ENCODE measurements at regions not wholly inside any gene's neighbourhood (a gene's known extent, or its start where the extent isn't known, plus 50 kb on each side); places are given as distances from the start of the nearest gene placed in this dataset.
"Not testable (repeated sequence)": the region's sequence is repeated elsewhere in the genome, so short reads cannot be mapped to it uniquely, and the experiment has no call there.

DNA sequence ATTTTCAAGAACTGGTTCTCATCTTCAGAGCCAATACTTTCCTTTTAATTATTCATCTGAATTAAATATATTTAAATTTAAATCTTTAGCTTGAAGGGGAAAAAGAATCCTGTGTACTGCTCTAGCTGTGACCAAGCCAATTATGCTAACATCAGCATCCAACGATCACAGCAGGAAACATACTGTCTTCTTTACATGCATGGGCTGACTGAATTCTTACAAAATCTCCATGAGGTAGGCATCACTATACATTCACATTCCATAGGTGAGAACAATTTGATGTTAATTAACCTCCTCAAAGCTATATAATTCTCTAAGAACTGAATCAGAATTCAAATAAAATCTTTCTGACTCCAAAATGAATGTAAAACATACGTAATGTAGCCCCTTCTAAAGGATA lies 118.8 kb upstream of the MAP2 start:
- Histone ChIP-seq H3K27me3 (no peaks in the 10 kb centered on the region), H3K36me3 (no peaks in the 10 kb centered on the region), H3K4me1 (no peaks in the 10 kb centered on the region), H3K4me3 (no peak overlapping the region), H3K27ac (no peak overlapping the region), H3K9me3 (no peaks in the 10 kb centered on the region)
- no peak for DNase-seq
- intact Hi-C loops (cut with DNase I) = no loop called here
- TF ChIP-seq, protein P1, sequence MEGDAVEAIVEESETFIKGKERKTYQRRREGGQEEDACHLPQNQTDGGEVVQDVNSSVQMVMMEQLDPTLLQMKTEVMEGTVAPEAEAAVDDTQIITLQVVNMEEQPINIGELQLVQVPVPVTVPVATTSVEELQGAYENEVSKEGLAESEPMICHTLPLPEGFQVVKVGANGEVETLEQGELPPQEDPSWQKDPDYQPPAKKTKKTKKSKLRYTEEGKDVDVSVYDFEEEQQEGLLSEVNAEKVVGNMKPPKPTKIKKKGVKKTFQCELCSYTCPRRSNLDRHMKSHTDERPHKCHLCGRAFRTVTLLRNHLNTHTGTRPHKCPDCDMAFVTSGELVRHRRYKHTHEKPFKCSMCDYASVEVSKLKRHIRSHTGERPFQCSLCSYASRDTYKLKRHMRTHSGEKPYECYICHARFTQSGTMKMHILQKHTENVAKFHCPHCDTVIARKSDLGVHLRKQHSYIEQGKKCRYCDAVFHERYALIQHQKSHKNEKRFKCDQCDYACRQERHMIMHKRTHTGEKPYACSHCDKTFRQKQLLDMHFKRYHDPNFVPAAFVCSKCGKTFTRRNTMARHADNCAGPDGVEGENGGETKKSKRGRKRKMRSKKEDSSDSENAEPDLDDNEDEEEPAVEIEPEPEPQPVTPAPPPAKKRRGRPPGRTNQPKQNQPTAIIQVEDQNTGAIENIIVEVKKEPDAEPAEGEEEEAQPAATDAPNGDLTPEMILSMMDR (IDR thresholded peaks at IDR 0.05) = no peak
- ATAC-seq = no peak

DNA sequence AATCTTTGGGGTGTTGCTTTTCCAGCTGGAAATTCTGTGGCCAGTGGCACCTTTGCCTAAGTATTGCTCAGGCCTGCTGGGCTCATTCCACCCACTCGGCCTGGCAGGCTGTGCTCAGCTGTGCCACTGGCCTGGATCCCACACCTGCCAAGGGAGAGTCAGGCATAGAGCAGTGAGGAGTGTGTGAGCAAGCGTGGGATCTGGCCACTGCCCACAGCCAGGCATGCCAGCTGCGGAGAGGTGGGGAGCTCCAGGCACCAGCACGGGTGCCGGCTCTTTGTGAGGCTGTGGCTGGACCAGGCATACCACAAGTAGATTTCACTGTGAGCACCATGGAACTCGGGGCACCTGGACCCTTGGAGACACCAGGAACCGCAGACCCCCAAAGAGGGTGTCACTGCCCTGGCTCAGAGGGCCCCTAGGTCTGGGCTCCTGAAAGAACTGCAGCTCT lies 118.1 kb upstream of the MAP2 start:
- ATAC-seq = peak; percentile 38

GRCh38 chr2:209307161-209308001 lies 116.5 kb upstream of the MAP2 start:
- ATAC-seq = peak; percentile 40

More for the DNA sequence above, 118.1 kb upstream of the MAP2 start:
- intact Hi-C loops (cut with DNase I) = no loop called here
- no peaks in the 10 kb centered on the region for H3K27me3 ChIP-seq
- H3K4me3 ChIP-seq = no peak overlapping the region
- TF ChIP-seq, protein P1 (IDR thresholded peaks at IDR 0.05) = no peak
- H3K9me3 ChIP-seq = no peaks in the 10 kb centered on the region
- no peaks in the 10 kb centered on the region for H3K4me1 ChIP-seq
- no peak overlapping the region for H3K27ac ChIP-seq
- H3K36me3 ChIP-seq = no peaks in the 10 kb centered on the region
- DNase-seq = no peak

DNA sequence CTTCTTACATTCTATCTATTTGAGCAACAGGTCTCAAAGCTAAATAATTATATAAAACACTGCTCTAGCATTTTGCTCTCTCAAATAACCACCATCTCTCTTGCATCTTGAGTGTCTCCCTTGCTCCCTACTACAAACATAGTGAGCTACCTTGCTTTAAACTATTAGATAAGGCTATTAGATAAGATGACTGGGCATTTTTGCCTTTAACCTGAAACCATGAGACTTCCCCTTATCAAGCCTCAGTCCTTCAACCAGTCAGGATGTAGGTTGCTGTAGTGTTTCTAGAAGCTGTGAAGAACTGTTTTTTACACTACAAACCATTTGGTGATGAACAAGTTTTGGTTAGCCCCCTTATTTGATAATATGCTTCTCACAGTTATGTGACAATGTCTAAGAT lies 115.4 kb upstream of the MAP2 start:
- Histone ChIP-seq H3K27me3 (no peaks in the 10 kb centered on the region), H3K9me3 (no peaks in the 10 kb centered on the region), H3K4me3 (no peak overlapping the region), H3K4me1 (no peaks in the 10 kb centered on the region), H3K36me3 (no peaks in the 10 kb centered on the region), H3K27ac (no peak overlapping the region)
- intact Hi-C loops (cut with DNase I) = no loop called here
- TF ChIP-seq, protein P1 (IDR thresholded peaks at IDR 0.05) = no peak
- no peak for DNase-seq
- ATAC-seq = no peak

More at GRCh38 chr2:209307161-209308001, 116.5 kb upstream of the MAP2 start:
- Histone ChIP-seq H3K9me3 (no peaks in the 10 kb centered on the region), H3K36me3 (no peaks in the 10 kb centered on the region), H3K27ac (no peak overlapping the region), H3K27me3 (no peaks in the 10 kb centered on the region), H3K4me3 (no peak overlapping the region), H3K4me1 (no peaks in the 10 kb centered on the region)
- TF ChIP-seq, protein P1 (IDR thresholded peaks at IDR 0.05) = no peak
- intact Hi-C loops (cut with DNase I) = no loop called here
- no peak for DNase-seq

DNA sequence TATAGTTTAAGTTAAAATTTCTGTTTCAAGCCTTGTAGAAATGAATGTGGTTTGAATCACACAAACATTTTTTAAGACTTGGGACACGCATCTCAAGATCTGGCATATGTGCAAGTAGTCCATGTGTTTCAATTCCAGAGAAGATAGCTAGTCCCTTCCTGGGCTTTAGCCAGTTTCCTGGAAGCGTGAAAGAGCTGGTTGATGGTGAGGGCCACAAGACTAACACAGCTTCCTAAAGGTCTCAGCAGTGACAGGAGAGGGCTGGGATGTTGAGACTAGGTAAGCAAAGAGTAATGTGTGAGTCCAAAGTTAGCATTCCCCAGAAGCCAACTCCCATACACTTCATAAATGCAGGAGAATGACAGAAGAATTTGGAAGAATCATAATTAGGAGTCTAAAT lies 111.9 kb upstream of the MAP2 start:
- Histone ChIP-seq H3K27me3 (no peaks in the 10 kb centered on the region), H3K4me3 (no peak overlapping the region), H3K4me1 (no peaks in the 10 kb centered on the region), H3K27ac (no peak overlapping the region), H3K36me3 (no peaks in the 10 kb centered on the region), H3K9me3 (no peaks in the 10 kb centered on the region)
- TF ChIP-seq, protein P1 (IDR thresholded peaks at IDR 0.05) = no peak
- intact Hi-C loops (cut with DNase I) = no loop called here
- DNase-seq (no peak), ATAC-seq (no peak)

- DNase-seq; H3K27me3 ChIP-seq; H3K27ac ChIP-seq; H3K4me3 ChIP-seq; H3K4me1 ChIP-seq; intact Hi-C loops (cut with DNase I); ATAC-seq; H3K36me3 ChIP-seq; H3K9me3 ChIP-seq: not testable (repeated sequence)
Measured at GRCh38 chr2:209312450-209312849, 111.4 kb upstream of the MAP2 start.
